GM20431 (cell line): ENCODE measurements at regions not wholly inside any gene's neighbourhood (a gene's known extent, or its start where the extent isn't known, plus 50 kb on each side); places are given as distances from the start of the nearest gene placed in this dataset.
"Not testable (repeated sequence)": the region's sequence is repeated elsewhere in the genome, so short reads cannot be mapped to it uniquely, and the experiment has no call there.

Experiments
- in situ Hi-C: fragments of 300-500 bp; cut with MseI, MboI; formaldehyde crosslinking; loops from one replicate; pipeline ENCODE4 v1.15.0; 2020; ENCODE audit warnings: low sequenced_read_pairs; ENCODE audit not compliant: unreplicated experiment

DNA sequence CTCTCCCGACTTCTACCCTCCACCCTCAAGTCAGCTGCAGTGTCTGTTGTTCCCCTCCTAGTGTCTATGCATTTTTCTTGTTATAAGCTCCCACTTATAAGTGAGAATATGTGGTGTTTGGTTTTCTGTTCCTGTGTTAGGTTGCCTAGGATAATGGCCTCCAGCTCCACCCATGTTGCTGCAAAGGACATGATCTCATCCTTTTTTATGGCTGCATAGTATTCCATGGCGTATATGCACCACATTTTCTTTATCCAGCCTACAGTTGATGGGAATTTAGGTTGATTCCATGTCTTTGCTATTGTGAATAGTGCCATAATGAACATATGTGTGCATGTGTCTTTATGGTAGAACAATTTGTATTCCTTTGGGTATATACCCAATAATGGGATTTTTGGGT lies 80.7 kb downstream of the SPTSSA start:
- in situ Hi-C loops: not testable (repeated sequence)

DNA sequence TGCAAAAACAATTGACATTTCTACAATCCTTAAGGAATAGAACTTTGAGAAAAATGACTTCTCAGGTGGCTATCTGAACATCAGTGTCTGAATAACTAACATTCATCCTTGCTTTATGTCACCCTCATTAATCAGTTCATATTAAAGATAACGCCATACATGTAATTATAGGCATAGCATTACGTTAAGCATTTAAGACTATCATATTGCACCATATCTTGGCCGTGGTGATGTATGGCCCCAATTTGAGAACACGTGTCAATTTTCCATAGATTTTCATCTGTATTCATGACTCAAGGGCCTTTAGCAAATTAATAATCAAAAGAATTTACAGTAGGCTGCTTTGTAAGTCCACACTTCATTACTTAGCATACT lies 81.6 kb downstream of the SPTSSA start:
- in situ Hi-C loops: no loop called here

GRCh38 chr14:34379816-34380470 lies 82.1 kb downstream of the SPTSSA start:
- in situ Hi-C loops: no loop called here

DNA sequence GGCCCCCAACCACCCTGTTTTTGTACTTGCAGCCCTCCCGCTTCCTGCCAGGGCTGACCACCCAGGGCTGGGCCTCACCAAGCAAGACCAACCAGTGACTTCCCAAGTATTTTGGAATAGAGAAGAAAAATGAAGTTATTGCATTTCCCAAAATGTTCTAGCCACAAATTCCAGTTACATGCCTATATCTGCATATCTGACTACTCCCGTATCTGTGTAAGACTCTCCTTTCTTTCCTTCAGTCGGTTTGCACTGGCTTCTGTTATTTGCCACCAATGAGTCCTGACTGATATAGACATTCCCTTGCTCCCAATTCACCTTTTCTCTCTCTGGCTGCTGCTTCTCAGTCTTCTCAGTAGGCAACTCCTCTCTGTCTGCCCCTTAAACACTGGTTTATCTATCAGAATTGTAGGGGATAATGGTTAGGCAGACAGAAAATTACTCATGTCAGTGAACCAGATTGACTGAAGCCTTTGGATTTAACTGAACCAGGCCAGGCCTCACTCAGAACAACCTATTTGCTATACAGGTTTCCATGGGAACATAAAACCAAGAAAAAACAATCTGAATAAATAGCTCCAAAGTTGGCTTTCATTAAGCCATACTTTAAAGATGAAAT lies 85.3 kb downstream of the SPTSSA start:
- in situ Hi-C loops: no loop called here

DNA sequence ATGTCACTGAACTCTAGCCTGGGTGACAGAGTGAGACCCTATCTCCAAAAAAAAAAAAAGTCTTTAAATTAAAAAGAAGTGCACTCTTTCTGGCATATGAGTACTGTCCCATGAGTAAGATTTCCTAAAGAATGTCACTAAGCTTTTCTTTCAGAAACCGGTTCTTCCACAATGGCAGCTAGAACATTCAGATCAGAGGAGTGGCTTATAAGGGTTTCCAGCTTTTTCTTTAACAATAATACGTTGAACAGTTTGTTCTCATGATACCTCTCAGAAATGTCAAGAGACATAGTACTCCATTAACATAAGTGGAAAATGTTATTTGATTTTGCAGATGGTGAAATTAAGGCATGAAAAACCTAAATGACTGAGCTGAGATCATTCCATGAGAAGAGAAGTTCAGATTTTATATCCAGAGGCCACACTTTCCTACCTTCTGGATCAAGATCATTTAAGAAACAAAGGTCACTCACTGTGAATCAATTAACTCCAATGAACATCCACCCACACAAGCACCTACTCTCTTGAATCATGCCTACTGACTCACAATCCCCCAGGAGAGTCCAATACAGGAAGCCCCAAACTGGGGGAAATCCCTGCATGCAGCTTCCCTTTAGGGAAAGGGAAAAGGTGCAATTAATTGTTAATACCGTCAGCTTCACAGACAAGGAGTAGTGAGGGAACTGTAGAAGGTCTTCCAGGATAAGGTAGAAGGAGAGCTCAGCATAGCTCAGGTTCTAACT lies 86.9 kb downstream of the SPTSSA start:
- in situ Hi-C loops: no loop called here

DNA sequence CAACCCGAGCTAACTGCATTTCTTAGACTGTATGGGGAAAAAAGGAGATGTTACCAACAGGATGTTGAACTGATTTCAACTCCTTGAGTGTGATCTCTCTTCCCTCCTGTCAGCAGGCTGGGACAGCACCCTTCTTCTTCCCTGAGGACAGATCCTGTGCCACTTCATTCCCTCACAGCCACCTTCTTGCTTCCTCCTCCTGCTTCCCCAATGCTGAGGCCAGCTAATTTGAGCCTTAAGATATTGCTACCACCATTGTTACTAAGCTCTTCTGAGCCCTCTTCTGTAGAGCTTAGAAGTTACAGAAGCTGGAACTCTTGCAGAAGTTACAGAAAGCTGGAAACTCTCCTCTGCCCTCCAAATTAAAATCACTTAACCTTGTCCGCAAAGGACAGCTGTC lies 88.8 kb downstream of the SPTSSA start:
- in situ Hi-C loops: no loop called here

DNA sequence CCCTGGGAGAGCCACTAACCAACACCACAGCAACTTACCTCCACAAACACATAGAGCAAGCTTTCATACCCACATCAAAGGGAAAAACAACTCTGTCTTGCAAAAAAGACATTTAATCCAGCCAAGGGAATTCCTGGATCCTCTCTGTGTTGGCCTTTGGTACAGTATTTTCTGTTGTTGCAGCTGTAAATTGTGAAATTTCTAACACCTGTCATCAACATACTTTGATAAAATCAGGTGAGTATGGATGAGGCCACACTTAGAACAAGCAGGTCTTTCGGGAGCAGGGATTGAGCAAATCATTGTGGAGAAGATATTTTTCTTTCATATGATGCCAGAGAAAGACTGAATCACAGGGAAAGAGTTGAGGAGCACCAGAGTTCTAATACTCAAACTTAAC lies 89.3 kb downstream of the SPTSSA start:
- in situ Hi-C loops: no loop called here

GRCh38 chr14:34369648-34370030 lies 92.4 kb downstream of the SPTSSA start:
- in situ Hi-C loops: no loop called here

DNA sequence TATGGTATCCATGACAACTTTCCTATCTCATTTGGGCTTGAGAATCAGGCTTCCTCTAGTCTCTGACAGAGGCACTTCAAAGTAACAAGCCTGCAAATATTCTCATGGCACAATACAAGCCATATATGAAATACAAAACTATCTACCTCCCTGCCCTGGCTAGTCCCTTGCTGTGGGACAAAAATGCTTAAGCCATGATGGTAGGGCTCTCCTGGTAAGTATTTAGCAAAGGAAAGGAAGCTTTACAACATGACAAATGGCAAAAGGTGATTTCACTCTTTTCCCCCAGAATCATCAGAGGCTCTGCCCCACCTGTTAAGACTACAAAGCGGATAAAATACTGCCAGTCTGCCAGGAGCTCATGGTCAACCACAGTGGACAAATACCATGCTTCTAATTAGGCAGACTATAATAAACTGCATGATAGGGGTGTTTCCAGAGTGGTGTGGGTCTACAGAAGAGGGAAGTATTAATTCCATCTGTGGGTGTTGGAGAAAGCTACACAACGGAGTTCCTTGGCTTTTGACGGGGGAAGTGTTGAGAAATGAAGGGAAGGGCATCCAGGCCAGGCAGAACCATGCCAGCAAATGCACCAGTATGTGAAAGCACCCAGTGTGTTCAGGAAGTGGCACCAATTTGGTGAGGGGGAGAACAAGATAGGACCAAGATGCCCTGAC lies 92.9 kb downstream of the SPTSSA start:
- in situ Hi-C loops: no loop called here

GRCh38 chr14:34368115-34368970 lies 93.7 kb downstream of the SPTSSA start:
- in situ Hi-C loops: no loop called here

- in situ Hi-C loops: no loop called here
Measured at GRCh38 chr14:34365309-34365915, 96.6 kb downstream of the SPTSSA start.

DNA sequence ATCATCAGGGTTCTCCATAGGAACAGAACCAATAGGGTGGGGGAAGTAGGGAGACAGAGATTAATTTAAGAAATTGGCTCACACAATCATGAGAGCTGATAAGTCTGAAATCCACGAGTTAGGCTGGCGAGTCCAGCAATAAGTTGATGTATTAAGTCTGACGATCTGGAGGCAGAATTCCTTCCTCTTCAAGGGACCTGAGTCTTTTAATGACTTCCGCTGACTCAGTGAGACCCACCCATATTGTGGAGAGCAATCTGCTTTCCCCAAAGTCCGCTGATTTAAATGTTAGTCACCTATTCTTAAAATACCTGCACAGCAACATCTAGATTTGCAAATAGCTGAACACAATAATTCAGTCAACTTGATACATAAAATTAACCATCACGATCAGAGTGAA lies 97.8 kb downstream of the SPTSSA start:
- in situ Hi-C loops: no loop called here

GRCh38 chr14:34363733-34364134 lies 98.3 kb downstream of the SPTSSA start:
- in situ Hi-C loops: no loop called here

DNA sequence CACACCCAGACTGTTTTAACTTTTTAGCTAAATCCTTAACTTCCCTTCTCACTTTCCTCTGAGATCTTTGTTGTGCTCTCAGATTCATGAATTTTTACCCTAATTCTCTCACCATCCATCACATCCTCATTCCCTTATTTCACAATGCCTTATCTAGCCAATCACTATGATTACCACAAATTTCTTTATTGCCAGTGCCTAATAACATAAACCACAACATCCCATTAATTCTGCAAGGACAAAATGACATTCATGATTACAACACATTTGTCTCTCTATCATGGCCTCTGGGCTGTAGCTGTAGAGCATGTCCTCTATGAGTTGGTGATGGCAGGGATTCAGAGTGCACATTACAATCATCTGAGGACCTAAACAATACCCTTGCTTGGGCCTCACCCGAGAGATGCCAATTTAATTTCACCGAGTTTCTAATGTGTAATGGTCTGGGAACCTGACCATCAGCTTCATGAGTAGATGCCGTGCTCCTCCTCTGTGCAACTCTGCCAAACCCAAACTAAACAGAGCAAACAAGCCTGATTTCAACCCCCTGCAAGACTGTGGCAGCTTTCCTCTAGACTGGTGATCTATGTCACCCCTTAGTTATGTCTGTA lies 99.3 kb downstream of the SPTSSA start:
- in situ Hi-C loops: no loop called here

- in situ Hi-C loops: no loop called here
Measured at GRCh38 chr14:34361504-34362011, 100.5 kb downstream of the SPTSSA start.

DNA sequence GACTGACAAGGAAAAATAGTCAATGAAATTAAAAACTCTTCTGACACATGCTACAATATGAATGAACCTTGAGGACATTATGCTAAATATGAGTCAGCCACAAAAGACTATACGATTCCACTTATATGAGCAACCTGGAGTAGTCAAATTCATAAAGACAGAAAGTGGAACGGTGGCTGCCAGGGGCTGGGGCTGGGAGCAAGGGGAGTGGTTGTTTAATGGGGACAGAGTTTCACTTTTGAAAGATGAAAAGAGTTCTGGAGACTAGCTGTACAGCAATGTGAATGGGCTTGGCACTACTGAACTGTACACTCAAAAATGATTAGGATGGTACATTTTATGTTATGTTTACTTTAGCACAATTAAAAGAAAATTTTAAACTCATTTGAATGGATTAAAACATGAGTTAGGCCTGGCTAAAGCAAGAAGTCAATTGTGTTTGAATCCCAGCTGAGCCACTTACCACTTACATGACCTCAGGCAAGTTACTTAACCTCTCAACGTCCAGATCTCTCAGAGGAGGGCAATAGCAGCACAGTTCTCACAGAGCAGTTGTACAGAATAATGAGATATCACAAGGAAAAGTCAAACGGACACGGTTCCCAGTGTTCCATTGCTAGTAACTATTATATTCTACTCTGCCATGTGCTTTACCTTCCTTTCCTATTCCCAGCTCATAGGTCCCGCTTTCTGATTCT lies 102.5 kb downstream of the SPTSSA start:
- in situ Hi-C loops: no loop called here

DNA sequence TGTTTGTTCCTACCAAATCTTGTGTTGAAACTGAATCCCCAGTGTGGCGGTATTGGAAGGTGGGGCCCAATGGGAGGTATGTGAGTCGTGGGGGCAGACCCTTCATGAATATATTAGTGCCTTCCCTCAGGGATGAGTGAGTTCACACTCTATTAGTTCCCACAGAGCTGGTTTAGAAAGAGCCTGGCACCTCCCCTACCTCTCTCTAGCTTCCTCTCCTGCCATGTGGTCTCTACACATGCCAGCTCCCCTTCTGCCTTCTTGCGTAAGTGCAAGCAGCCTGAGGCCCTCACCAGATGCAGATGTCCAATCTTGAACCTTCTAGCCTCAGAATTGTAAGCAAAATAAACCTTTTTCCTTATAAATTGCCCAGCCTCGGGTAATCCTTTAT lies 105.8 kb downstream of the SPTSSA start:
- in situ Hi-C loops: no loop called here

GRCh38 chr14:34355584-34356263 lies 106.3 kb downstream of the SPTSSA start:
- in situ Hi-C loops: no loop called here
